DOHH2 (cell line): ENCODE measurements at regions not wholly inside any gene's neighbourhood (a gene's known extent, or its start where the extent isn't known, plus 50 kb on each side); places are given as distances from the start of the nearest gene placed in this dataset.

Source experiments
- EZH2phosphoT487 ChIP-seq: fragments of 200-600 bp; sonication (generic); IDR thresholded peaks from 2 replicates; pipeline ENCODE4 v1.6.1; 2017; ENCODE audit warnings: borderline replicate concordance, mild to moderate bottlenecking, antibody characterized with exemption, low read length, moderate library complexity, mixed read lengths
- TF ChIP-seq, protein P1 (sequence below): fragments of 200-600 bp; sonication (generic); IDR thresholded peaks from one replicate; pipeline ENCODE4 v1.5.1; 2014; ENCODE audit warnings: antibody characterized with exemption, mild to moderate bottlenecking, low read depth, low read length; ENCODE audit not compliant: poor library complexity, severe bottlenecking

DNA sequence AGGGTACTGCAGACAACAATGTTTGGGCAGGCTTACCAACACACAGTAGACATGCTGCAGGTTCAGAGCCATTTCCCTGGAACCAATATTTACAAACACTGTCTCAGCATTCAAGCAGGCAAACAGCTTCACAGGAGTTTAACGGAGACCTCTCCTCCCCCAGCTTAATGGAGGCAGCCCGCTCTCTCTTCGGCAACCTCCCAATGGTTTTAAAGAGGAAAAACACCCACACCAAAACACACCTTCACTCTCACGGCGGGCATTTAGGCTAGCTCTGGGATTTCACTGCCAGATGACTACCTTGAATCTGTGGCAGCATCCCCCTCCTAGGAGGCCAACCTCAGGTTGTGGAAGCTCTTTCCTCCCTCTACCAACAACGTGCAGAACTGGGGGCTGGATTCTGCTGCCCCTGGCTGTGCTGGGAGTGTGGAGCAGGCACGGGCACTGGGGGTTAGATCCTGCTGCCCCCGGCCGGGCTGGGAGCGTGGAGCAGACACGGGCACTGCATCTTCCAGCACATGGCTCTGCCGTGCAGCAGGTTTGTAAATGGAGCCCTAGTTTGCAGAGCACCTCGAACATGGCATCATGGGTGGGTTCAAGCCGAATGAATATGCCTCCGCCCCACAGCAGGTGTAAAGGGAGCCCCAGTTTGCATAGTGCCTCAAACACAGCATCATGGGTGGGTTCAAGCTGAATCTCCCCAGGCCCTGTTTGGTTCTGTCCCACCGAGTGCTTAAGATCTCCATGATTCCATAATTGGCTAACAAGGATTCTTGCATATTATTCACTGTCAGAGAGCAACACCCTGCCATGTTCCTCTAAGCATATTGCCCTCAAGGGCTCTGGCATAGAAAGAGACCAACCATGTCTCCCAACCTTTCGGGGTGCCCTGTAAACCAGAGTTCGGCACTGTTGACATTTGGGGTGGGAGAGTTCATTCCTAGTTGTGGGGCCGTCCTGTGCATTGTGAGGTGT is 86.4 kb downstream of the RBFOX3 start:
- TF ChIP-seq, protein P1, sequence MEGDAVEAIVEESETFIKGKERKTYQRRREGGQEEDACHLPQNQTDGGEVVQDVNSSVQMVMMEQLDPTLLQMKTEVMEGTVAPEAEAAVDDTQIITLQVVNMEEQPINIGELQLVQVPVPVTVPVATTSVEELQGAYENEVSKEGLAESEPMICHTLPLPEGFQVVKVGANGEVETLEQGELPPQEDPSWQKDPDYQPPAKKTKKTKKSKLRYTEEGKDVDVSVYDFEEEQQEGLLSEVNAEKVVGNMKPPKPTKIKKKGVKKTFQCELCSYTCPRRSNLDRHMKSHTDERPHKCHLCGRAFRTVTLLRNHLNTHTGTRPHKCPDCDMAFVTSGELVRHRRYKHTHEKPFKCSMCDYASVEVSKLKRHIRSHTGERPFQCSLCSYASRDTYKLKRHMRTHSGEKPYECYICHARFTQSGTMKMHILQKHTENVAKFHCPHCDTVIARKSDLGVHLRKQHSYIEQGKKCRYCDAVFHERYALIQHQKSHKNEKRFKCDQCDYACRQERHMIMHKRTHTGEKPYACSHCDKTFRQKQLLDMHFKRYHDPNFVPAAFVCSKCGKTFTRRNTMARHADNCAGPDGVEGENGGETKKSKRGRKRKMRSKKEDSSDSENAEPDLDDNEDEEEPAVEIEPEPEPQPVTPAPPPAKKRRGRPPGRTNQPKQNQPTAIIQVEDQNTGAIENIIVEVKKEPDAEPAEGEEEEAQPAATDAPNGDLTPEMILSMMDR = no peak
- TF ChIP-seq EZH2phosphoT487 = no peak
